Erythroblast (primary cell): ENCODE measurements at regions not wholly inside any gene's neighbourhood (a gene's known extent, or its start where the extent isn't known, plus 50 kb on each side); places are given as distances from the start of the nearest gene placed in this dataset.
"Not testable (repeated sequence)": the region's sequence is repeated elsewhere in the genome, so short reads cannot be mapped to it uniquely, and the experiment has no call there.

Source experiments
- GATA1 ChIP-seq: IDR thresholded peaks from 2 replicates; pipeline ENCODE4 v1.6.1; 2011; ENCODE audit warnings: low read depth, mild to moderate bottlenecking, control low read depth, low read length, moderate library complexity
- POLR2A ChIP-seq: IDR thresholded peaks from 2 replicates; pipeline ENCODE4 v1.6.1; 2011; ENCODE audit warnings: mild to moderate bottlenecking, low read length

GRCh38 chr4:186363038-186363437, 97.0 kb downstream of the F11 start:
- not testable (repeated sequence) for TF ChIP-seq POLR2A, GATA1
